NB4 (cell line): ENCODE measurements at regions not wholly inside any gene's neighbourhood (a gene's known extent, or its start where the extent isn't known, plus 50 kb on each side); places are given as distances from the start of the nearest gene placed in this dataset.

Source experiments
- DNase-seq: peaks from one replicate; pipeline ENCODE4 v3.0.0; 2010; ENCODE audit warnings: low read depth
- H3K4me3 ChIP-seq: one replicate; pipeline ENCODE4 v1.5.1; 2011; ENCODE audit warnings: mild to moderate bottlenecking, low read depth, low read length, moderate library complexity
- MYC ChIP-seq: IDR thresholded peaks from 2 replicates; pipeline ENCODE4 v1.6.1; 2011; ENCODE audit warnings: low read depth, low read length
- POLR2A ChIP-seq: IDR thresholded peaks from 2 replicates; pipeline ENCODE4 v1.6.1; 2011; ENCODE audit warnings: mild to moderate bottlenecking; ENCODE audit not compliant: insufficient read length; ENCODE audit errors: extremely low read depth
- TF ChIP-seq, protein P1 (sequence below): IDR thresholded peaks from one replicate; pipeline ENCODE4 v1.5.1; 2012; ENCODE audit warnings: low read depth, low read length
- TF ChIP-seq, protein P2 (sequence below): IDR thresholded peaks from 2 replicates; pipeline ENCODE4 v1.6.1; 2011; ENCODE audit warnings: low read depth, low read length

DNA sequence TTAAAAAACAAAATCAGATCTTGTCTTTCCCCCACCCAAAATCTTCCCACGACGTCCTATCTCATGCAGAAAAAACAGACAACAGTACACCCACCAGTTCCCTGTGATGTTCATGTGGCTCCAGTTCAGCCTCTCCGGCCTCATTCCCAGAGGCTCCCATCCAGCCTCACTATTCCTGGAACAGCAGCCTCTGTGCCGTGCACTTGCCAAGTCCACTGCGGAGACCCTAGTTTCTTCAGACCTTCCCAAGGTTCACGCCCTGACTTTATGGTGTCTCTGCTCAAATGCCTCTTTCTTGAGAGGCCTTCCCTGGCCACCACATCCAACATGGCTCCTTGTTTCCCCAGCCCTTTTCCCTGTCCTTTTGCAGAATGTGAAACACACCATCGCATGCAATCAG is 106.3 kb upstream of the BACE2 start:
- TF ChIP-seq, protein P1, sequence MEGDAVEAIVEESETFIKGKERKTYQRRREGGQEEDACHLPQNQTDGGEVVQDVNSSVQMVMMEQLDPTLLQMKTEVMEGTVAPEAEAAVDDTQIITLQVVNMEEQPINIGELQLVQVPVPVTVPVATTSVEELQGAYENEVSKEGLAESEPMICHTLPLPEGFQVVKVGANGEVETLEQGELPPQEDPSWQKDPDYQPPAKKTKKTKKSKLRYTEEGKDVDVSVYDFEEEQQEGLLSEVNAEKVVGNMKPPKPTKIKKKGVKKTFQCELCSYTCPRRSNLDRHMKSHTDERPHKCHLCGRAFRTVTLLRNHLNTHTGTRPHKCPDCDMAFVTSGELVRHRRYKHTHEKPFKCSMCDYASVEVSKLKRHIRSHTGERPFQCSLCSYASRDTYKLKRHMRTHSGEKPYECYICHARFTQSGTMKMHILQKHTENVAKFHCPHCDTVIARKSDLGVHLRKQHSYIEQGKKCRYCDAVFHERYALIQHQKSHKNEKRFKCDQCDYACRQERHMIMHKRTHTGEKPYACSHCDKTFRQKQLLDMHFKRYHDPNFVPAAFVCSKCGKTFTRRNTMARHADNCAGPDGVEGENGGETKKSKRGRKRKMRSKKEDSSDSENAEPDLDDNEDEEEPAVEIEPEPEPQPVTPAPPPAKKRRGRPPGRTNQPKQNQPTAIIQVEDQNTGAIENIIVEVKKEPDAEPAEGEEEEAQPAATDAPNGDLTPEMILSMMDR = no peak
- TF ChIP-seq POLR2A = no peak
- TF ChIP-seq, protein P2, sequence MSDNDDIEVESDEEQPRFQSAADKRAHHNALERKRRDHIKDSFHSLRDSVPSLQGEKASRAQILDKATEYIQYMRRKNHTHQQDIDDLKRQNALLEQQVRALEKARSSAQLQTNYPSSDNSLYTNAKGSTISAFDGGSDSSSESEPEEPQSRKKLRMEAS = no peak
- no peak for TF ChIP-seq MYC
- DNase-seq = no peak
- H3K4me3 ChIP-seq = no peak overlapping the region

GRCh38 chr21:41064334-41064791 is 103.6 kb upstream of the BACE2 start:
- DNase-seq = no peak

GRCh38 chr21:41064951-41065350 is 103.0 kb upstream of the BACE2 start:
- no peak for DNase-seq
- TF ChIP-seq, protein P1 = no peak
- TF ChIP-seq MYC (no peak), POLR2A (no peak)
- TF ChIP-seq, protein P2 = no peak
- H3K4me3 ChIP-seq = no peak overlapping the region

More at GRCh38 chr21:41064334-41064791, 103.6 kb upstream of the BACE2 start:
- TF ChIP-seq, protein P1 = no peak
- TF ChIP-seq, protein P2 = no peak
- no peak for TF ChIP-seq MYC
- H3K4me3 ChIP-seq = no peak overlapping the region

GRCh38 chr21:41065539-41065938 is 102.4 kb upstream of the BACE2 start:
- TF ChIP-seq, protein P1 = no peak
- TF ChIP-seq POLR2A = no peak
- TF ChIP-seq, protein P2 = no peak
- no peak for TF ChIP-seq MYC
- DNase-seq = no peak
- H3K4me3 ChIP-seq = no peak overlapping the region

- TF ChIP-seq, protein P1 = no peak
- TF ChIP-seq MYC (no peak), POLR2A (no peak)
- TF ChIP-seq, protein P2 = no peak
- H3K4me3 ChIP-seq = no peak overlapping the region
- no peak for DNase-seq
Measured at GRCh38 chr21:41066086-41066938, 101.6 kb upstream of the BACE2 start.
